HEK293 (cell line): ENCODE measurements at regions not wholly inside any gene's neighbourhood (a gene's known extent, or its start where the extent isn't known, plus 50 kb on each side); places are given as distances from the start of the nearest gene placed in this dataset.

ENCODE experiments used
- CTCF ChIA-PET: fragments of 350-600 bp; formaldehyde crosslinking; extraction: SDS; loops from one replicate; lab custom pipeline; 2021; ENCODE audit warnings: antibody characterized with exemption; lab: Yijun Ruan, JAX
- POLR2A ChIA-PET: fragments of 300-600 bp; formaldehyde crosslinking; extraction: SDS; loops from one replicate; lab custom pipeline; 2020; ENCODE audit warnings: antibody characterized with exemption, inconsistent platforms; lab: Yijun Ruan, JAX
- H3K27ac ChIP-seq: fragments of 200-500 bp; sonication (Bioruptor generic); 2 replicates; pipeline ENCODE4 v1.5.1; 2014; ENCODE audit warnings: low read depth, low read length, control low read depth, inconsistent platforms; ENCODE audit errors: extremely low read depth
- H3K36me3 ChIP-seq, 2 experiments: fragments of 200-500 bp in 1 of 2; sonication (Bioruptor generic) in 1 of 2; 1 replicate in 1 of 2; 2 replicates in 1 of 2; pipeline ENCODE4 v1.5.1; 2014 to 2017; ENCODE audit warnings: inconsistent platforms in 2 of 2, low read length in 2 of 2; ENCODE audit not compliant: control insufficient read depth in 2 of 2, insufficient read depth in 1 of 2
- H3K4me1 ChIP-seq: fragments of 200-500 bp; sonication (Bioruptor generic); 2 replicates; pipeline ENCODE4 v1.5.1; 2014; ENCODE audit warnings: mild to moderate bottlenecking, low read length, inconsistent platforms; ENCODE audit not compliant: control insufficient read depth, insufficient read depth
- H3K4me3 ChIP-seq: 2 replicates; pipeline ENCODE4 v1.5.1; 2011; ENCODE audit warnings: low read depth, mild to moderate bottlenecking, control low read depth, low read length, moderate library complexity
- H3K9me3 ChIP-seq: fragments of 200-500 bp; sonication (Bioruptor generic); 2 replicates; pipeline ENCODE4 v1.5.1; 2014; ENCODE audit warnings: low read depth, low read length, inconsistent platforms; ENCODE audit not compliant: control insufficient read depth, insufficient read depth
- BCL11A ChIP-seq: fragments of 450-650 bp; formaldehyde crosslinking; IDR thresholded peaks from 2 replicates; pipeline ENCODE4 v1.5.1; 2016; ENCODE audit warnings: low read depth, missing biosample characterization, missing genetic modification characterization
- HOXD13 ChIP-seq: sonication (generic); formaldehyde crosslinking; IDR thresholded peaks from 2 replicates; pipeline ENCODE4 v1.8.0; 2022; ENCODE audit warnings: missing genetic modification reagents, borderline replicate concordance
- KLF16 ChIP-seq: fragments of 450-650 bp; formaldehyde crosslinking; IDR thresholded peaks from 2 replicates; pipeline ENCODE4 v1.5.1; 2017; ENCODE audit warnings: missing biosample characterization, missing genetic modification characterization
- ZBTB21 ChIP-seq: fragments of 450-650 bp; formaldehyde crosslinking; IDR thresholded peaks from 2 replicates; pipeline ENCODE4 v1.5.1; 2017; ENCODE audit warnings: missing biosample characterization, missing genetic modification characterization
- ZBTB7A ChIP-seq: fragments of 450-650 bp; formaldehyde crosslinking; IDR thresholded peaks from 2 replicates; pipeline ENCODE4 v1.5.1; 2016; ENCODE audit warnings: low read depth, missing biosample characterization, missing genetic modification characterization
- ZEB2 ChIP-seq: fragments of 450-650 bp; formaldehyde crosslinking; IDR thresholded peaks from 2 replicates; pipeline ENCODE4 v1.5.1; 2016; ENCODE audit warnings: missing biosample characterization, missing genetic modification characterization
- ZNF112 ChIP-seq: fragments of 450-650 bp; formaldehyde crosslinking; IDR thresholded peaks from 2 replicates; pipeline ENCODE4 v1.5.0; 2017; ENCODE audit warnings: missing biosample characterization, missing genetic modification characterization
- ZNF140 ChIP-seq: fragments of 450-650 bp; formaldehyde crosslinking; IDR thresholded peaks from 2 replicates; pipeline ENCODE4 v1.5.1; 2016; ENCODE audit warnings: missing biosample characterization, missing genetic modification characterization
- ZNF155 ChIP-seq: fragments of 450-650 bp; formaldehyde crosslinking; IDR thresholded peaks from 2 replicates; pipeline ENCODE4 v1.5.1; 2016; ENCODE audit warnings: missing biosample characterization, missing genetic modification characterization
- ZNF157 ChIP-seq: fragments of 450-650 bp; formaldehyde crosslinking; IDR thresholded peaks from 2 replicates; pipeline ENCODE4 v1.5.1; 2016; ENCODE audit warnings: missing biosample characterization, missing genetic modification characterization
- ZNF175 ChIP-seq: fragments of 450-650 bp; formaldehyde crosslinking; IDR thresholded peaks from 2 replicates; pipeline ENCODE4 v1.5.1; 2016; ENCODE audit warnings: missing biosample characterization, missing genetic modification characterization
- ZNF292 ChIP-seq: fragments of 450-650 bp; formaldehyde crosslinking; IDR thresholded peaks from 2 replicates; pipeline ENCODE4 v1.5.1; 2016; ENCODE audit warnings: low read depth, missing biosample characterization, missing genetic modification characterization, borderline replicate concordance
- ZNF335 ChIP-seq: fragments of 450-650 bp; formaldehyde crosslinking; conservative IDR thresholded peaks from 2 replicates; pipeline ENCODE4 v1.5.1; 2016; ENCODE audit warnings: missing biosample characterization, missing genetic modification characterization
- ZNF391 ChIP-seq: fragments of 450-650 bp; formaldehyde crosslinking; IDR thresholded peaks from 2 replicates; pipeline ENCODE4 v1.5.1; 2016; ENCODE audit warnings: low read depth, missing biosample characterization, missing genetic modification characterization, borderline replicate concordance
- ZNF530 ChIP-seq: fragments of 450-650 bp; formaldehyde crosslinking; IDR thresholded peaks from 2 replicates; pipeline ENCODE4 v1.5.1; 2016; ENCODE audit warnings: low read depth, missing biosample characterization, missing genetic modification characterization
- ZNF558 ChIP-seq: fragments of 450-650 bp; formaldehyde crosslinking; IDR thresholded peaks from 2 replicates; pipeline ENCODE4 v1.5.1; 2016; ENCODE audit warnings: missing biosample characterization, missing genetic modification characterization
- ZNF610 ChIP-seq: fragments of 450-650 bp; formaldehyde crosslinking; IDR thresholded peaks from 2 replicates; pipeline ENCODE4 v1.5.1; 2016; ENCODE audit warnings: missing biosample characterization, missing genetic modification characterization, borderline replicate concordance
- ZNF624 ChIP-seq: fragments of 450-650 bp; formaldehyde crosslinking; IDR thresholded peaks from 2 replicates; pipeline ENCODE4 v1.5.1; 2017; ENCODE audit warnings: missing biosample characterization, missing genetic modification characterization
- ZNF639 ChIP-seq: fragments of 450-650 bp; formaldehyde crosslinking; IDR thresholded peaks from 2 replicates; pipeline ENCODE4 v1.5.1; 2016; ENCODE audit warnings: missing biosample characterization, missing genetic modification characterization
- ZNF747 ChIP-seq: fragments of 450-650 bp; formaldehyde crosslinking; IDR thresholded peaks from 2 replicates; pipeline ENCODE4 v1.5.1; 2016; ENCODE audit warnings: missing biosample characterization, missing genetic modification characterization
- ZNF777 ChIP-seq: fragments of 450-650 bp; formaldehyde crosslinking; IDR thresholded peaks from 2 replicates; pipeline ENCODE4 v1.5.1; 2017; ENCODE audit warnings: missing biosample characterization, missing genetic modification characterization, borderline replicate concordance
- TF ChIP-seq, protein P1 (sequence below): fragments of 450-650 bp; formaldehyde crosslinking; IDR thresholded peaks from 2 replicates; pipeline ENCODE4 v1.5.1; 2016; ENCODE audit warnings: missing biosample characterization, missing genetic modification characterization, low read depth
- TF ChIP-seq, protein P2 (sequence below): fragments of 450-650 bp; formaldehyde crosslinking; IDR thresholded peaks from 2 replicates; pipeline ENCODE4 v1.5.1; 2016; ENCODE audit warnings: missing biosample characterization, missing genetic modification characterization
- TF ChIP-seq, protein P3 (sequence below): sonication (generic); formaldehyde crosslinking; IDR thresholded peaks from 2 replicates; pipeline ENCODE4 v1.8.1; 2022; ENCODE audit warnings: mild to moderate bottlenecking, moderate library complexity, missing genetic modification reagents
- TF ChIP-seq, protein P4 (sequence below): fragments of 450-650 bp; formaldehyde crosslinking; IDR thresholded peaks from 2 replicates; pipeline ENCODE4; 2016; ENCODE audit warnings: missing biosample characterization, missing genetic modification characterization

GRCh38 chr16:51508490-51509212 lies 357.6 kb upstream of the SALL1 start (continued):
- TF ChIP-seq, protein P1, sequence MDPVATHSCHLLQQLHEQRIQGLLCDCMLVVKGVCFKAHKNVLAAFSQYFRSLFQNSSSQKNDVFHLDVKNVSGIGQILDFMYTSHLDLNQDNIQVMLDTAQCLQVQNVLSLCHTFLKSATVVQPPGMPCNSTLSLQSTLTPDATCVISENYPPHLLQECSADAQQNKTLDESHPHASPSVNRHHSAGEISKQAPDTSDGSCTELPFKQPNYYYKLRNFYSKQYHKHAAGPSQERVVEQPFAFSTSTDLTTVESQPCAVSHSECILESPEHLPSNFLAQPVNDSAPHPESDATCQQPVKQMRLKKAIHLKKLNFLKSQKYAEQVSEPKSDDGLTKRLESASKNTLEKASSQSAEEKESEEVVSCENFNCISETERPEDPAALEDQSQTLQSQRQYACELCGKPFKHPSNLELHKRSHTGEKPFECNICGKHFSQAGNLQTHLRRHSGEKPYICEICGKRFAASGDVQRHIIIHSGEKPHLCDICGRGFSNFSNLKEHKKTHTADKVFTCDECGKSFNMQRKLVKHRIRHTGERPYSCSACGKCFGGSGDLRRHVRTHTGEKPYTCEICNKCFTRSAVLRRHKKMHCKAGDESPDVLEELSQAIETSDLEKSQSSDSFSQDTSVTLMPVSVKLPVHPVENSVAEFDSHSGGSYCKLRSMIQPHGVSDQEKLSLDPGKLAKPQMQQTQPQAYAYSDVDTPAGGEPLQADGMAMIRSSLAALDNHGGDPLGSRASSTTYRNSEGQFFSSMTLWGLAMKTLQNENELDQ = no peak
- TF ChIP-seq ZEB2 (tag by site-specific recombination) (no peak), ZBTB7A (tag by site-specific recombination) (no peak), ZNF155 (tag by site-specific recombination) (no peak), ZNF391 (tag by site-specific recombination) (no peak), ZNF610 (no peak), ZNF157 (no peak)

DNA sequence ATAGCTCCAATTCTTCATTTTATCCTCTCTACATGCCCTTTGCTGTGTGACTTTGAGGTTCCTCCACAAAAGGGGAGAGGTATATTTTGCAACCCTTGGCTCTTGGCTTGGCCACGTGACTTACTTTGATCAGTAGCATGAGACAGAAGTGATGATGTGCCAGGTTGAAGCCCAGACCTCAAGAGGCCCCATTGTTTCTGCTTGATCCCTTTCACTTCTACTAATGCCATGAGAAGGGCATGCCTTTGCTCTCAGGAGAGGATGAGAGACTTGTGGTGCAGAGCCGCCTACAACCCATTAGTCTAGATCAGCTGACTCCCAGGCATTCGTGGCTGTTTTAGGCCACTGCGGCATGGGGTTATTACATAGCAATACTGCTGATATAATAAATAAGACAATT lies 356.2 kb upstream of the SALL1 start:
- TF ChIP-seq, protein P2, sequence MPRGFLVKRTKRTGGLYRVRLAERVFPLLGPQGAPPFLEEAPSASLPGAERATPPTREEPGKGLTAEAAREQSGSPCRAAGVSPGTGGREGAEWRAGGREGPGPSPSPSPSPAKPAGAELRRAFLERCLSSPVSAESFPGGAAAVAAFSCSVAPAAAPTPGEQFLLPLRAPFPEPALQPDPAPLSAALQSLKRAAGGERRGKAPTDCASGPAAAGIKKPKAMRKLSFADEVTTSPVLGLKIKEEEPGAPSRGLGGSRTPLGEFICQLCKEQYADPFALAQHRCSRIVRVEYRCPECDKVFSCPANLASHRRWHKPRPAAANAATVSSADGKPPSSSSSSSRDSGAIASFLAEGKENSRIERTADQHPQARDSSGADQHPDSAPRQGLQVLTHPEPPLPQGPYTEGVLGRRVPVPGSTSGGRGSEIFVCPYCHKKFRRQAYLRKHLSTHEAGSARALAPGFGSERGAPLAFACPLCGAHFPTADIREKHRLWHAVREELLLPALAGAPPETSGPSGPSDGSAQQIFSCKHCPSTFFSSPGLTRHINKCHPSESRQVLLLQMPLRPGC (tag by site-specific recombination) = no peak
- no peak for TF ChIP-seq ZNF558 (tag by site-specific recombination)
- no peak for TF ChIP-seq BCL11A (tag by site-specific recombination)
- Histone ChIP-seq H3K4me3 (no peak overlapping the region), H3K36me3 (no peaks in the 10 kb centered on the region), H3K27ac (no peak overlapping the region), H3K9me3 (no peaks in the 10 kb centered on the region), H3K4me1 (no peaks in the 10 kb centered on the region)
- CTCF ChIA-PET = interaction anchor here (0.6 kb wide), 1 partner anchor 345 kb away, joined by 4 read pairs; no protein-coding TSS in a partner anchor
- POLR2A ChIA-PET = no interaction called here

GRCh38 chr16:51500306-51500705 lies 349.2 kb upstream of the SALL1 start:
- CTCF ChIA-PET = no interaction called here
- H3K36me3 ChIP-seq = no peaks in the 10 kb centered on the region
- TF ChIP-seq, protein P3, sequence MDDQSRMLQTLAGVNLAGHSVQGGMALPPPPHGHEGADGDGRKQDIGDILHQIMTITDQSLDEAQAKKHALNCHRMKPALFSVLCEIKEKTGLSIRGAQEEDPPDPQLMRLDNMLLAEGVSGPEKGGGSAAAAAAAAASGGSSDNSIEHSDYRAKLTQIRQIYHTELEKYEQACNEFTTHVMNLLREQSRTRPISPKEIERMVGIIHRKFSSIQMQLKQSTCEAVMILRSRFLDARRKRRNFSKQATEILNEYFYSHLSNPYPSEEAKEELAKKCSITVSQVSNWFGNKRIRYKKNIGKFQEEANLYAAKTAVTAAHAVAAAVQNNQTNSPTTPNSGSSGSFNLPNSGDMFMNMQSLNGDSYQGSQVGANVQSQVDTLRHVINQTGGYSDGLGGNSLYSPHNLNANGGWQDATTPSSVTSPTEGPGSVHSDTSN = no peak
- TF ChIP-seq ZNF112 (no peak), ZNF175 (no peak), ZNF292 (no peak), ZBTB21 (no peak), ZNF140 (tag by site-specific recombination) (no peak), ZNF639 (tag by site-specific recombination) (no peak), HOXD13 (CRISPR knock-in tag) (no peak), ZNF335 (no peak), ZNF530 (tag by site-specific recombination) (no peak), KLF16 (tag by site-specific recombination) (no peak), ZNF777 (tag by site-specific recombination) (no peak), ZNF747 (tag by site-specific recombination) (no peak), ZNF624 (tag by site-specific recombination) (no peak)
- TF ChIP-seq, protein P4, sequence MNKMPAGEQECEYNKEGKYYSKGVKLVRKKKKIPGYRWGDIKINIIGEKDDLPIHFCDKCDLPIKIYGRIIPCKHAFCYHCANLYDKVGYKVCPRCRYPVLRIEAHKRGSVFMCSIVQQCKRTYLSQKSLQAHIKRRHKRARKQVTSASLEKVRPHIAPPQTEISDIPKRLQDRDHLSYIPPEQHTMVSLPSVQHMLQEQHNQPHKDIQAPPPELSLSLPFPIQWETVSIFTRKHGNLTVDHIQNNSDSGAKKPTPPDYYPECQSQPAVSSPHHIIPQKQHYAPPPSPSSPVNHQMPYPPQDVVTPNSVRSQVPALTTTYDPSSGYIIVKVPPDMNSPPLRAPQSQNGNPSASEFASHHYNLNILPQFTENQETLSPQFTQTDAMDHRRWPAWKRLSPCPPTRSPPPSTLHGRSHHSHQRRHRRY (tag by site-specific recombination) = no peak
- TF ChIP-seq, protein P2 (tag by site-specific recombination) = no peak

More at GRCh38 chr16:51500306-51500705, 349.2 kb upstream of the SALL1 start:
- POLR2A ChIA-PET = no interaction called here
- H3K27ac ChIP-seq = no peak overlapping the region
- no peaks in the 10 kb centered on the region for H3K9me3 ChIP-seq
- no peaks in the 10 kb centered on the region for H3K4me1 ChIP-seq
- no peak overlapping the region for H3K4me3 ChIP-seq
